ENCODE measurements at regions not wholly inside any gene's neighbourhood (a gene's known extent, or its start where the extent isn't known, plus 50 kb on each side); places are given as distances from the start of the nearest gene placed in this dataset.

DNA sequence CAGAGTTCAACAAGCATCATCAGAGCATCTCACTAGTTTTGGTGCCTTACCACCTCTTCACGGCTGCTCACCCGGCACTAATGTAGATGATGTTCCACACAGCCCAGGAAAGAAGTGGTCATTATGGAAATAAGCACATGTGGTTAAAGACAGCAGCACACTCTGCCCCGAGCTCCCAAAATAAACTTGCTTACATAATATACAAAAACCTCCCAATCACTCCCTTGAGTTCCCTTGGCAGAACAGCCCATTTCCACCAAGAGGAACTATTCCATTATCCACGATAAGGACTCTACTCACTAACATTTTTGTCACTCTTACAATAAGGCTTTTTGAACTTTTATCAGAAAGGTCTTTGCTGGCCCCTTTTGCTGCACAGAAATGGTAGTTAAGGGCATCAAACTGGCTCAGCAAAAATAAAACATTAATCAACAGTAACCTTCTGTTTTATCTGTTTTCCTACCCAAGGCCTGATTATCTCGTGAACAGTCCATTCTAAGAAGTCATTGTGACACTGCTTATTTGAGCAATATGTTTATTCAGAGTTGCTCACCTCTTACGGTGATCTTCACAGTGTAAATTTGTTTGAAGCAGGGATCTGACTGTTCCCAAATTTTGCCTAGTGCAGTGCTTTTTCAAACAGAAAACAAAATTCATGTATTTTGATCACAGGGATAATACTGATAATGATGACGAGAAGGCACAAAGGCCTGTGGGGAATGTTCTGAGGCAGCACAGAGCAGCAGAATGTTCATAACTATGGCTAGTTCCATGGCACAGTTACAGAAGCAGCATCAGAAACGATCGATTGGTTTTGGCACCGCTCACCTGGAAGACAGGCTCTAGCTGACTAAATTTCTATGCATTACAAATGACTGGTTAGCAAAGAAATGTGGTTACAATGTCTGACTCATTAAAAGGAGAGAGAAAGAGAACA, 399.8 kb upstream of the PIK3R1 start:
- CTCF ChIA-PET, result no interaction called here
- DNase-seq (no peak), ATAC-seq (no peak)
- Mint-ChIP-seq H3K27ac (no peak overlapping the region), H3K9me3 (no peaks in the 10 kb centered on the region), H3K27me3 (peaks cover 5% of the 10 kb centered on the region), H3K4me1 (ENCODE audit: low read depth) (no peaks in the 10 kb centered on the region), H3K36me3 (ENCODE audit: low read depth) (no peaks in the 10 kb centered on the region), H3K4me3 (no peak overlapping the region)
- POLR2A ChIA-PET, result no interaction called here
- intact Hi-C loops (cut with micrococcal nuclease), result no loop called here
- TF ChIP-seq CTCF (IDR thresholded peaks at IDR 0.05), result no peak

DNA sequence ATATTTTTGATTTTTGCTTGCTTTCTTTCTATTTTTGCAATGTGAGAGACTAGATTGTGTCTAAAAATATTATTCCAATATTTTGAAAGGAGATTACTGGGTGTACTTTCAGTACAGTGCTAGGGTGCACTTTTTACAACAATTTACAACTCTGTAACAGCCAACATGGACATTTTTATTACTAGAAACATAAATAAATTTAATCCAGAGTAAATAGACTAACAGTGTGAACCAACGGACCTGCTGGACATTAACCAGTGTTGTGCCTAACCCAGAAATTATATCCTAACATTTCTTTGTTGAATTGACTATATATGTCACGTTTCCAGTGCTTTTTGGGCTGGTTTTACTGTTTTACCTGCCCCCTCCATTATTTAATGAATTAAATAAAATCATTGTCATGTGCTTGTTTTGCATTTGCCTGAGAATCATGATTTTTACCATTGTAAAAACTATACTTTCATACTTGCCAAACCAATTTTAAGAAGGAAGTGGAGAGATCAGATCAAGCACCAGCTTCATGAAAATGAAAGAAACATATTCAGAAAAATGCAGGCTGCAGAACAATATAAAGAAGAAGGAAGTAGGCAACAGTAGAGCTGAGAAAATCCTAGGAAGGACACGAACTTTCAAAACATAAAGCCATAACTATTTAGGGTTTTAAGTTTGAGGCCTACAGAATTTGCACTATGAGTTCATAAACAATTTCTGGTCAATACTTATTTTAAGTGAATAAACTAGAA, 400.8 kb upstream of the PIK3R1 start:
- intact Hi-C loops (cut with micrococcal nuclease), result no loop called here

GRCh38 chr5:67813877-67814539, 401.5 kb upstream of the PIK3R1 start:
- H3K9me3 Mint-ChIP-seq, result no peaks in the 10 kb centered on the region
- CTCF ChIA-PET, result no interaction called here
- intact Hi-C loops (cut with micrococcal nuclease), result no loop called here
- H3K27me3 Mint-ChIP-seq, result peaks cover 5% of the 10 kb centered on the region
- no peak overlapping the region for H3K27ac Mint-ChIP-seq
- no peak for ATAC-seq
- H3K4me3 Mint-ChIP-seq, result no peak overlapping the region
- TF ChIP-seq CTCF (IDR thresholded peaks at IDR 0.05), result no peak
- POLR2A ChIA-PET, result no interaction called here
- H3K36me3 Mint-ChIP-seq (ENCODE audit: low read depth), result no peaks in the 10 kb centered on the region
- no peaks in the 10 kb centered on the region for H3K4me1 Mint-ChIP-seq (ENCODE audit: low read depth)
- DNase-seq, result no peak

More for the DNA sequence above, 400.8 kb upstream of the PIK3R1 start:
- H3K36me3 Mint-ChIP-seq (ENCODE audit: low read depth), result no peaks in the 10 kb centered on the region
- no peaks in the 10 kb centered on the region for H3K9me3 Mint-ChIP-seq
- ATAC-seq (no peak), DNase-seq (no peak)
- no peaks in the 10 kb centered on the region for H3K4me1 Mint-ChIP-seq (ENCODE audit: low read depth)
- no peak overlapping the region for H3K27ac Mint-ChIP-seq
- peaks cover 5% of the 10 kb centered on the region for H3K27me3 Mint-ChIP-seq
- H3K4me3 Mint-ChIP-seq, result no peak overlapping the region
- ChIA-PET POLR2A (no interaction called here), CTCF (no interaction called here)
- TF ChIP-seq CTCF (IDR thresholded peaks at IDR 0.05), result no peak

DNA sequence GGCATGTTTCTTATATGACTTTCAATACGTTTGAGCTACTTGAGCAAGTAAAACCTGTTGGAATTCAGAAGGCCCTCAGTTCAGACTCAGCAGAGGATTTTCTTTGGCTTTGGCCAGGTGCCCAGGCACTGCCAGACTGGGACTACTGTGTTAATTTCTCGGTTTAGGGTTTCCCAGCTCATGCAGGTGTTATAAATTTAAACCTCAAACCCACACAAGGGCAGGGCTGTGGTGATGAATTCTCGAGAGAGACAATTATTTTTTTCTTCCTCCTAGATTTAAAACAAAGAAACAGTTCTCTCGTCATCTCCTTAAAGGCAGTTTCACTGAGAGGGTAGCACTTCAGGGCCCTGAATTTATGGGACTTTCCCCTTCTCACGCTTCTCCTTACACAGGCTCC, 406.0 kb upstream of the PIK3R1 start:
- ChIA-PET CTCF (no interaction called here), POLR2A (no interaction called here)
- Mint-ChIP-seq H3K4me3 (no peak overlapping the region), H3K36me3 (ENCODE audit: low read depth) (no peaks in the 10 kb centered on the region), H3K9me3 (no peaks in the 10 kb centered on the region), H3K27ac (no peak overlapping the region), H3K27me3 (peaks cover 5% of the 10 kb centered on the region), H3K4me1 (ENCODE audit: low read depth) (peaks cover 5% of the 10 kb centered on the region)
- intact Hi-C loops (cut with micrococcal nuclease), result no loop called here
- DNase-seq (no peak), ATAC-seq (no peak)
- TF ChIP-seq CTCF (IDR thresholded peaks at IDR 0.05), result no peak
